ENCODE measurements at regions not wholly inside any gene's neighbourhood (a gene's known extent, or its start where the extent isn't known, plus 50 kb on each side); places are given as distances from the start of the nearest gene placed in this dataset.

DNA sequence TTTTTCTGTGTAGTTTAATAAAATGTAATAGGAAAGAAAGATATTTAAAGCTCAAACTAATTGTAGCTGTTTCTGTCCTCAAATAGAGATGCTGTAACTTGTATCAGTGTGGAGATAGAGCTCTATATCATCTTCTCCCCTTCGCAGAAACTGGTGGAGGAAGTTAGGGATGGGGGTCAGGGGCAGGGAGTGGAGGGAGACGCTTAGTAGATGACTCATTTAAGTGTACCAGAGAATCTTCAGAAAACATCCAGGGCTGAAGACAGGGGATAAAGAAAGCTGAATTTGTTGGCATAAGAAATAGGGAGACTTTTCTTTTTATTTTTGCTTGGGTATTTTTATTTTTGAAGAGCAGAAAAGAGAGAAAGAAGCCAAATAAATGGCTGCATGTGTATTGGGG is 282.6 kb upstream of the DPYD start:
- DNase-seq (ENCODE audit: low spot score) = no peak

DNA sequence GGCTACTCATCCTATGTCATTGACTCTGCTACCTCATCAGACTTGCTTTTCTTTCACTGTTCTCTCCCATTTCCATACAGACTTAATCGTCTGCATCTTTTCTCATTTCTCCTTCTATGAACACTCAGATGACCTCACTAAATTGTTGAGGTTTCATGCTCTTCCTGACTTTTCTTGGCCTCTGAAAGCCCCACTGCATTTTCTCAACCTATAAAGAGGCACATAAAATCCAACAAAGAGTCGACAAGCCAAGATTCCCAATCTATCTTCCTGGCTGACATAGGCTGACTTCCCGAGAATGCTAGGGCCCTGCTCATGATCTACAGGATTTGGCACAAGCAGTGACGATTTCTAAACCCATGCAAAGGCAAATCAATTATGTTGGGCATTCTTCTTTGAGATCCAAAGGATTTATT is 280.8 kb upstream of the DPYD start:
- DNase-seq (ENCODE audit: low spot score) = no peak

DNA sequence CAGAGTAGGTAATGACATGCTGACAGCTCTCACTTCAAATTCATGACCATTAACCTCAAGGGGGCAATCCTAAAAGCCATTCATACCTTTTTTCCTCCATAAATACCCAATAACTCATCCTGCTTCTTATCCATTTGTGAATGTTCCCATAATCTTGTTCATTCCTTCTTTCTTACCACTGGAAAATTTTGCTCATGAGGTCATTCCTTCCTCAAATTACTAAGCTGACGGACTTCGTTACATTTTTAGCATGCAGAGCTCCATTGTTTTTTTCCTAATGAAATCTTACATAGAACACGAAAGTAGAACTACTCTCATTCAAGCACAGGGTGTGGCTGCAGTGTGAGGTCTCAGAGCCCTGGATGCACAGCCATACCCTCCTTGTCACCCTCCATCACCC is 276.5 kb upstream of the DPYD start:
- no peak for DNase-seq (ENCODE audit: low spot score)

DNA sequence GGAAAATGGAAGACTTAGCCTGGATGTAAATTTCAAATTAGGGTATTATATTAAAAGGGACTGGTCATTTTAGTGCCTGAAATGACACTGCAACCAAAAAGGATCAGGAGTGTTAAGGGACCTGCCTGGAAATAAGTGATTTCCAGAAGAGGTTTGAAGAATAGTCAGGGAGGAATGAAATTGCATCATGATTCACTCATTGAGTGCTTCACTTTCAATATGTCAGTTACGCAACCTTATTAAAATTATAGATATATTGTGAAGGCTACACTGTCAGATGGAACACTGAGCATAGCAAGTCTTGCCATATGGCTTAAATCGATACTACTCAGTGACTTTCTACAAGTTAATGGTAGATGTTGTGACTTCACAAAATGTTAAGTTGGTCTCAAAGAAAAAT is 275.2 kb upstream of the DPYD start:
- DNase-seq (ENCODE audit: low spot score) = no peak

DNA sequence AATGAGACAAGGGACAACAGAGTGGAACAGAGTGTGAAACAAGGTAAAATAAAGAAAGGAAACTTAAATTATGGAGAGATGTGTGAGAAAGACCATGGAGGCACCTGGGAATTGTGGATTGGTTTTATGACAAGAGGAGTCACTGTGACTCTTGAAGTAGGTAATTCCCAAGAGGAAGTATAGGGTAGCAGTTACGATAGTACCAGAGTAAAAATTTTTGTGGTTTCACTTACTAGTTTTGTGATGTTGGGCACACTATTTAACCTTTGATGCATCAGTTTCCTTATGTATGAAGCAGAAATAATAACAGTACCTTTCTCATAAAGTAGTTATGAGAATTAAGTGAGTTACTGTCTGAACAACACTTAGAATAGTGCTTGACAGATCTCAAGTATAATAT is 267.9 kb upstream of the DPYD start:
- DNase-seq (ENCODE audit: low spot score) = no peak

DNA sequence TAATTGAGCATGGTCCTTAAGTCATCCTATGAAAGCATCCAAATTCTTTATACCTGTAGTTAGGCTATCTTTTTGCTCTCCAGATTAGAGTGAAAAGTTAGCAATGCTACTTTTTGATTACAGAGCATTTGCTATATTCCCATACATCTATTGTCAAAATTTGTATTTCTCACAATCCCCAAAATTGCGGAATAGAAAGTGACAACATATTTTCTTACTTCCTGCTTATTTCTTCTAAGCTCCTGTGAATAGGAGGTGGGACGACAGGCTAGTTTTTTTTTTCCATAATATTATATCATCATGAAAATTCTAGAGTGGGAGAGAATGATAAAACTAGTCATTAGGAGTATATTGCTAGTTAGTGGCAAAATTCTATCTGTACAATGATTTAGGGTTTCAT is 264.0 kb upstream of the DPYD start:
- DNase-seq (ENCODE audit: low spot score) = no peak

DNA sequence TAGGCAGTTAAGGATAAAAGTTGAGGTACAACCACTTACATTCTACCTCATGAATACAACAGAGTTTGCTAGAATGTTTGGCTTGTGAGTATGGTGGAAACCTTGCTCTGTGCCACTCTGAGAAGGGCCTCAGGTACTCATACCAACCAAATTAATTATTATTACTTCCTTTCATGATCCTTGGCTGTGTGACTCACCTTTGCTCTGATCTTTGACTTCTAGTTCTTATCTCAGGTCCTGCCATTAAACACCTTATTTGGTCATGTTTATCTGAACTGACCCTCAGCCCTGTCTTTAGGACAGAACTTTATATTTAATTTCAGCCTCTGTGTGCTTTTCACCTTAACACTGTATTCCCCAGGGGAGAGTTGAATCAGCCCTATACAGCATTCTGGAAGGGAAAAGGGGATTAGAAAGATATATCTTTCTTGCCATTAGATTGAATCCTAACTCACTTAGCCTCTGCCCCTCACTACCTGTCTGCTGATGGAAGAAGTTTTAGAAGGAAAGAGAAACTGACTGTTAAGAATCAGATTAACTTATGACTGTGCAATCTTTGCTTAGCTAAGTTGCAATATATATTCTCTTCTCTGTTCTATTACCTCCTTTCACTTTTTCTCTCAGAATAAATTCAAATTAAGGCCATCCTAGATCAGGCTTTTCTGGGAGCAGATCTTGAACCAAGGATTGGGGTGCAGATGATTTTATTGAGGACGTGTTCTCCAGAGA is 260.4 kb upstream of the DPYD start:
- no peak for DNase-seq (ENCODE audit: low spot score)

DNA sequence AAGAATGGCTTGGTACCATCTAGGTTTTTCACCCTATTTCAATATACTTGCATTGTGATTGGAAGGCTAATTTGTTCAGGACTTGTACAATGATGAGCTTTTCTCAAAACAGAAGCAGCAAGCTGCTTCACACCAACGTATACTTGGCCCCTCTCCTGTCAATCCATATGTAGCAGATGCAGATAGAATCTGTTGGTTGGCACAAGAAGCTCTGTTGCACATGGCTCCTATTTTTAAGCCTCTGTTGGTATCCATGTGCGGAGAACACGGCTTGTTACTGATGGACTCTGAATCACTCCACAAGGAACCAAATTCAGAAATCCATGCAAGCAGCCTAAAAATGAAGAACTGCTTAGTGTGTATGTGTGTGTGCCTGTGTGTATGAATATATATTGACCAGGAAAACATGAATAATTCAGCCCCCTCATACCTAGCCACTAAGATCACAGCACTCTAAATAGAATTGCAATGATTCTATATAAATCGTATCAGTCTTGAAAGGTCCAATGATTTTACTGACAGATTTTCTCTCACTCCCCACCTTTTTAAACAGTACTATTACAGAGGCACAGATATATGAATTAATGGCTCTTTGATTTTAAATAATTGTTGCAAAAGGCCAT is 258.4 kb upstream of the DPYD start:
- DNase-seq (ENCODE audit: low spot score) = no peak

DNA sequence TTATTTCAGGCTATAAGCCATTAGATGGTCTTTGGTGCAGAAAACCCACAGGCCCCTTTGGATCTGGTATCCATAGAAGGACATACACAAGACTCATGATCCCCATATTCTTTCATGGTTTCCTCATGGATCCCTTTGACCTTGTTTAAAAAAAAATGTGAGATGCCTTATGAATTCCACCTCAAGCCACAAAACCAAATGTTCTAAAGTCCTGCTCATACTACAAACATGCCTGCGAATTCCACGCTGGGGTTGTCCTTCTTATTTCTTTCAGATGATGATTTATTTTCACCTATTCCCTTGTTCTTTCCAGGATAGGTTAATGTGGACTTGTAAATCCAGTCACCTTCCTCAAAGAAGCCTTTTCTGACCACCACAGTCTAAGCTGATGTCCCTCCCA is 256.9 kb upstream of the DPYD start:
- DNase-seq (ENCODE audit: low spot score) = no peak

DNA sequence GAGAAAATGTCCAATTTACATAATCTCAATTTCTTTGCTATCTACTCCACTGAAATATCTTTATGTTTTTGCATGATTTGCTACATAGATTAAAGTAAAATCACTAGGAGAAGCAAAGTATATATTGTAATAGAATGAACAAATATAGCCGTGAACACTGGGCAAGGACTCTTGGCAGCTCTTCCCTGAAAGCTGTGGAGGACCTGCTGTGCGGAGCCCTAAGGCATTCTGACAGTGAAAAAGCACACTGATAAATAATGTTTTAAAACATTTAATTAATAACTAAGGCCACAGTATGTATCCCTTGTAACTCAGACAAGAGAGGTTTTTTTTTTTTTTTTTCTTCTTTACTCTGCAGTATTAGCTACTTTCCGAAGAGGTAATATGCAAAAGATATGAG is 256.1 kb upstream of the DPYD start:
- DNase-seq (ENCODE audit: low spot score) = no peak

DNA sequence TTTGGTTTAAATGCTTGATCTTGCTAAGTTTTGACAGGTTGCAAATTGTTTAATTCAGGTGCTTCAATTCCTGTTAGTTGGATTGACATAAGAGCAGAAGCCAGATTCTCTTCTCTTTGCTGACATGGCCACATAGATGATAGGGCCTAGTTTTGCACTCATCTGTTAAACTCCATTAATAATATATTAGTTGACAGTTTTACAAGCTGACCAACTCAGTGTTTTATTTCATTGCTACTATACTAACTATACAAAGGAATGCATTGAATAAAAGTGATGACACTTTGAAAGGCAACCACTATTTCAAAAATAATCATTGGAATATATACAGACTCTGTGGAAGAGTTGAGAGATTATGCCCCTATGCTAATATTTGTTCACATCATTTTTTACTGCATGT is 255.6 kb upstream of the DPYD start:
- no peak for DNase-seq (ENCODE audit: low spot score)

DNA sequence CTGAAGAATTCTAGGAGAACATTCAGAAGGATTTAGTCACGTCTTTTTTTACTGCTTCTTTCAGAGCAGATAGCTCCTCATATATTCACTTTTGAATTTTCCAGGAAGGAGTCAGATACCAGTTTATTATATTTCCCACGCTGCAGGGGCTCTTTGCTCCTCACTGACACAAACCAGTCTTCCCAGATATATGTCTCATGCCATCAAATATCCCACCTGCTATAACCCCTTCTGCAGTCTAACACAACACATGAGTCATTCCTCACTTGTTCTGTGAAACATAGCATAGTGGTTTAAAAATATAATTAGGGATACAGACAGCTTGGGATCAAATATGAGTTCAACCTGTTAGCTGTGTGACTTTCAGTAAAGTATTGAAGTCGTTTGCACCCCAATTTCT is 251.7 kb upstream of the DPYD start:
- DNase-seq (ENCODE audit: low spot score) = no peak

DNA sequence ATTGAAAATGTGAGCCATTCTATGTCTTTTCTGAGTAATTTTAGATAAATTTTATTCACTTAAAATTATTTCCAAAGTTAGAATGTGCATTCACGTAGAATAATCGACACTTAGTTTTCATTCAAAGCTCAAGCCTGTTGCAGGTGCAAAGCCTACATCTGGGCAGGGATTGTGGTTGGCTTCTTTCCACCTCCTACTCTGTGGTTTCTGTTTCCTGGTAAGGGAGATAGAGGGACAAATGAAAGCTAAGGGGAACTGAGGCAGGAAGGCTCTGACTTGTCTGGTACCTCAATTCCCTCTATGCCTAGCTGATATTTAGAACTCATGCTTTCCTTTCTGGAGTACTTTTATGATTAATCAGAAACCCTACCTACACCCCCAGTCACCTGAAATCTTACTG is 251.2 kb upstream of the DPYD start:
- no peak for DNase-seq (ENCODE audit: low spot score)

DNA sequence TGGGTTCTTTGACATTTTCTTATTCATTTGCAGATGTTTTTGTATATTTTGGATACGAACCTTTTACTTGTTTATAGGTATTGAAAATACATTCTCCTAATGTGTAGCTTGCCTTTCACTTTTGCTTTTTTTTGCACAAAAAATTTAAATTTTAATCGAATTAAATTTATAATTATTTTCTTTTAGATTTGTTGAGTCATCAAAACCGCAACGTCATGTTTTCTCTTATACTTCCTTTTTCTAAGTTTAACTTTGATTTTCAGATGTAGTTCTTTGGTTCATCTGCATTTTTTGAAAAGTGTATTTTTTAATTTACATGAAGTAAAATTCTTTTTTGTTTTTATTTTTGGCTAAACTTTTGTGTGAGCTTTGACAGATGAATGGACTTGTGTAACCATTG is 243.7 kb upstream of the DPYD start:
- no peak for DNase-seq (ENCODE audit: low spot score)

DNA sequence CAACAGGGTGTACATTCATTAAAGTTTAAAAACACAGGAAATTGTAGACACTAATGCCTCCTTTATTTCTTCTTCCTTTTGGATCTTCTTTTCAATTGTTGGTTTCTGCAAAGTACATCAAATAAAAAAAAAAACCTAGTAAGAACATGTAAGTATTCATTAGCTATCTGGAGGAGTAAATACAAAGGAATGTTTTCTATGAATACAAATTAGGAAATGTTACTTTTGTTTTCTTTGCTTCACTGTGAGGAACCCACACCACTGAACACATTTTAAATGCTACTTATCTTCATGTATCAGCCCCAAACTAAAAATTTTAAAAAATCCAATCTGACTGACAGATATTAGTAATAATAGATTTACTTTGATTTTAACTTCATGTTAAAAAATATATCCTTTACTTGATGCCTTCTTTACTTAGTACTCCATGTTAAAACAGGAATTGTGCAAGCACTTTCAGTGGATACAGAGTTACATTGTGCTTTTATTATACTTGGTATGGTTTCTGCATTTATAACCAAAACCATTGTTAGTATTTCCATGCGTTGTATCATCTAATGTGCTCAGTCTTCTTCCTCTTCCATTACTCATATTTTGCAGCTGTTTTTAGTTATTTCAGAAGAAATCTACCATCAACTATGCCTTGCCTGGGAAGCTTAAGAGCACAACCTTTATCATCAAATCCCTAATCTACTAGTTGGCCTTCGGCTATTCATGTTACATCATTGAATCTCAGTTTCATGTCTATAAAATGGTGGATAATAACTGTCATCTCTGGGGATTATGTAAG is 236.9 kb upstream of the DPYD start:
- DNase-seq (ENCODE audit: low spot score) = no peak

DNA sequence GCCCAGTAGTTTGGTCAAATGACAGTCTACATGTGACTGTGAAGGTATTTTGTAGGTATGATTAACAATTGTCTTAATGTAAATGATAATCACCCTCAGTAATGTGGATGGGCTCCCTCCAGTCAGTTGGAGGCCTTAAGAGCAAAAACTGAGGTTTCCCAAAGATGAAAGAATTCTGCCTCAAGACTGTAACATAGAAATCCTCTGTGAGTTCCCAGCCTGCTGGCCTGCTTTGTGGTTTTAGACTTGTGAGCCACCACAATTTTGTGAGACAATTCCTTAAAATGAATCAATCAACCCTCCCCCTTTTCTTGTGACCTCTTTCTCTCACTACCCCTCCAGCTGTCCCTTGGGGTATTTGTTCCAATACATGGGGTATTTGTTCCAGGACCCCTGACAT is 226.4 kb upstream of the DPYD start:
- DNase-seq (ENCODE audit: low spot score) = no peak

DNA sequence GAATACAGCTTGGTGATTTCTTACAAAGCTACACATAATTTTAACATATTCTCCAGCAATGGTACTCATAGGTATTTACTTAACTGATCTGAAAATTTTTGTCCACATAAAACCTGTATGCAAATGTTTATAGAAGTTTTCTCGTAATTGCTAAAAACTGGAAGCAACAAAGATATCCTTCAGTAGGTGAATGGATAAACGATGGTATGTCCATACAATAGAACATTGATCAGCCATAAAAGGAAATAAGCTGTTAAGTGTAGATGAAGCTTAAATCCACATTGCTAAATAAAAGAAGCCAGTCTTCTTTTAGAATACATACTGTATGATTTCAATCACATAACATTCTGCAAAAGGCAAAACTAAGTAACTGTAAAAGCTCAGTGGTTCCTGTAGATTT is 224.8 kb upstream of the DPYD start:
- DNase-seq (ENCODE audit: low spot score) = no peak

DNA sequence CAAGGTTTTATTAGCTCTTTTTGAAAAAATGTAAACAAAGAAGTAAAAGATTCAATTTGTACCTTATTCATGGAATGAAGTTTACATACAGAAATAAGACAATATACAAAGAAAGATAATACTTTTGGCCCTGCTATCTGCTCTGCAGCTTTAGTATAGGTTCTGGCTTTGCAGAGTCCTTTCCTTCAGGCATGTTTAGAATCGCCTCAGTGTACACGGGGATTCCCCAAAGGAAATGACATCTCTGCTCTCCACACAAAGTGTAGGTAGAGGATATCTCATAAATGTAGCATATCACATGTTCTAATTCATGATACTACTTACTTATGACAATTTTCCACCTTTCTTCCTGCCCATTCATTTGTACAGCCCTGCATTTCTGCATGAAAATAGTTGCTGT is 222.6 kb upstream of the DPYD start:
- DNase-seq (ENCODE audit: low spot score) = no peak

DNA sequence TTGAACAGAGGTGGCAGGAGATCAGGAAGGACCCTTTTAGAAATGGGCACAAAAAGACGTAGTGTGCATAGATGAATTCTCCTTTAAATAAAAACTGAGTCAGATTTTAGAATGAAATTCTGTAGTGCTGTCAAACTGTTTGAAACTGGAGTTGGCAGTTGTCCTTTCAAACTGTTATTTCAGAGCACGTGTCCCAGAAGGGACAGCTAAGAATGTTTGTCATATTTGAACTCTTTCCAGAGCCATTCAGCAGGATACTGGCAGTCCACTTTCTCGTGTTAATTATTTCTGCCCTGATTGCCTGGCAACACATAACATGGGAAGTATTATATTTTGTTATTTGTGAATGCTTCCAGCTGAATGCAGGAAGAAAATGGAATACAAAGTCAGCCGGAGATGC is 212.3 kb upstream of the DPYD start:
- no peak for DNase-seq (ENCODE audit: low spot score)

DNA sequence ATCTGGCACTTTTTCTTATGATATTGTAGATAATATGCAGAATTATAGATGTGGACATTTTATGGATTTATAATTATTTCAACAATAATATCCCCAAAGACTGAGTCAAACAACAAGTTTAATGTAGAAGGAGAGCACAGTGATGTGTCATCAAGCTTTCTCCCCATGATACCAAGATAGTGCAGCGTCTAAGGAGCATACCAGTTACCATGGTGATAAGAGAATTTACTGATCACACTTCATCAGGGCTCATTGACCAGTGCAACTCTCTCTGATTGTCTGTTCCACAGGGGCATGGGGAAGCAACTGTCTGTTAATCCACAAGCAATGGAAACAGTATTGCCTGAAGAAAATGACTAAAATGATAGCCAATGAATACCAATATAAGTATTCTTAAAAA is 209.6 kb upstream of the DPYD start:
- DNase-seq (ENCODE audit: low spot score) = no peak

DNA sequence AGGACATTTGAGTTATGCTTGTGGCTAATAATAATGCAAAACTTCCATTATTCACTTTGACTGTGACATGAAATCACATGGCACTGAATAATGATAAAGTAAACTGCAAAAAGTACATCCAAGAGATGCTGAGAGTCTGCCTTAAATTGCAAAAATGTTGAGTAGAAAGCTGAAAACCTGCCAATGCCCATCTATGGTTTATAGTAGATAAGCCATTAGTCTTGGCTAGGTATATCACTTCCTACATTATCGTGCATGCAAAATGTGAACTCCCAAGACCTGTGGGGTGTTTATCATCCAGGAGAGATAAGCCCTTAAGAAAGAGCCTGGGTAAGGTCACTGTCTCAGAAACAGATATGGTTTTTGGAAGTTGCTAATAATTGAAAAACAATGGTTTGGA is 208.7 kb upstream of the DPYD start:
- no peak for DNase-seq (ENCODE audit: low spot score)

DNA sequence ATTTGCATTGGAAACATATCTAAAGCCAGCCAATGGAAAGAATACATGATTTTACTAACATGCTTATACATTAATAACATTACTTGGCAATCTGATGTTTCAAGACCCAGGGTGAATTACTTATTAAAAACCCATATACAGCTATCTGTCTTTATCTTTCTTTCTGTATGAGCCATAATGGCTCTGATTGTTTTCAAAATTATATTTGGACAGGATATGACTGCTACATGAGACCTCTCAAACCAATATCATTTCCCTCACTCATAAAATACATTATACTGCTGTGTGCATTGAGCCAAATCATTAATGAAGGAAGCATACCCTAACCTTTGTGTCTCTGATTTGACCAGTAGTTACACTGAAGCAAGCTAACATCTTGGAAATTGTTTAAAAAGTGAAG is 205.9 kb upstream of the DPYD start:
- no peak for DNase-seq (ENCODE audit: low spot score)

DNA sequence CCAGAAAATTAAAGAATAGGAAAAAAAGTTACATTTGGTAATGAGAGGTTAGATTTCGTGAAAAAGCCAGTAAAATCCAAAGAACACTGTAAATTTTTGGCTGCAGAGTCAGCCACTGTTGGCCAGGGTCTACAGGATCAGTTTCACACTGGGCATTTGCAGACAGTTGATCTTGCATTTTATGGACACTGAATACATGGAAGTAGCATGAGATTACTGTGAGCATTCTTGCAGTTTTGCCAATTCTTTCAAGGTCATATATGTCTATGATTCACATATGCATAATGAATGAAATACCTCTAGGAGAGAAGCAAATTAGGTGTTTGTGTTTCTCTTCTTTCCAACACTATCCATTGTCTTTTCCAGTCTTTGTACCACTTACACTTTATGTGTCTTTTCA is 200.8 kb upstream of the DPYD start:
- no peak for DNase-seq (ENCODE audit: low spot score)
